NT2/D1 (cell line): ENCODE measurements at regions not wholly inside any gene's neighbourhood (a gene's known extent, or its start where the extent isn't known, plus 50 kb on each side); places are given as distances from the start of the nearest gene placed in this dataset.

Experiments
- DNase-seq: peaks from one replicate; pipeline ENCODE4 v3.0.0-alpha.2; 2011; ENCODE audit warnings: low read depth, low spot score
- H3K27me3 ChIP-seq: 2 replicates; pipeline ENCODE4 v1.6.0; 2011; ENCODE audit warnings: mild to moderate bottlenecking; ENCODE audit not compliant: insufficient read length, insufficient read depth
- H3K36me3 ChIP-seq: 2 replicates; pipeline ENCODE4 v1.6.1; 2011; ENCODE audit warnings: mild to moderate bottlenecking, low read length, mixed read lengths; ENCODE audit not compliant: insufficient read depth, insufficient read length
- H3K4me1 ChIP-seq: 2 replicates; pipeline ENCODE4 v1.5.1; 2011; ENCODE audit not compliant: insufficient read depth, insufficient read length
- H3K4me3 ChIP-seq: 2 replicates; pipeline ENCODE4 v1.5.1; 2011; ENCODE audit warnings: low read depth; ENCODE audit not compliant: insufficient read length
- H3K9ac ChIP-seq: 2 replicates; pipeline ENCODE4 v1.6.0; 2011; ENCODE audit warnings: low read depth; ENCODE audit not compliant: insufficient read length
- H3K9me3 ChIP-seq: 2 replicates; pipeline ENCODE4 v1.5.1; 2011; ENCODE audit warnings: mild to moderate bottlenecking, low read length; ENCODE audit not compliant: insufficient read depth
- SUZ12 ChIP-seq: IDR thresholded peaks from 2 replicates; pipeline ENCODE4 v1.6.1; 2011; ENCODE audit not compliant: insufficient read length, insufficient read depth; ENCODE audit errors: extremely low read depth
- YY1 ChIP-seq: IDR thresholded peaks from 2 replicates; pipeline ENCODE4 v1.6.1; 2011; ENCODE audit not compliant: insufficient read length, insufficient read depth
- ZNF274 ChIP-seq: IDR thresholded peaks from 2 replicates; pipeline ENCODE4 v1.6.1; 2011; ENCODE audit warnings: mild to moderate bottlenecking, low read depth, low read length

DNA sequence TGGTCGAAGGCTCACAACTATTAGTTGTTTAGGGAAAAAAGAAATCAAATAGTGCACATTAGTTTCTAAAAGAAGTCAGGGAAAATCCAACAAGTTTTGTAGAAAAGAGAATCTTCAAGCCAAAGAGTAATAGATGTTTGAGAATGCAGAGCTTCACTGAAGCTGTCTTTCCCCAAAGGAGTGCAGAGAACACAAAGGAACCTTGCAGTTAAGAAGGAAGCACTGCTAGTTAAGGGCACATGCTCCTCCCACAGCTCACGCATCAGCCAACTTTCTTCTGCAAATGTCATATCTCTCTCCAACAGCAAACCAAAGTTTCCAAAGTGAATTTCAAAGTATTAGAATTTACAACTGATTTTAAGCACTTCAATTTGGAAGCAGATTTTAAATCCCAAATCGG lies 116.4 kb upstream of the FST start:
- no peaks in the 10 kb centered on the region for H3K9me3 ChIP-seq
- no peak overlapping the region for H3K4me3 ChIP-seq
- no peak overlapping the region for H3K9ac ChIP-seq
- no peaks in the 10 kb centered on the region for H3K36me3 ChIP-seq
- no peak for TF ChIP-seq YY1
- TF ChIP-seq ZNF274: no peak
- DNase-seq: no peak
- no peaks in the 10 kb centered on the region for H3K4me1 ChIP-seq
- H3K27me3 ChIP-seq: no peaks in the 10 kb centered on the region

DNA sequence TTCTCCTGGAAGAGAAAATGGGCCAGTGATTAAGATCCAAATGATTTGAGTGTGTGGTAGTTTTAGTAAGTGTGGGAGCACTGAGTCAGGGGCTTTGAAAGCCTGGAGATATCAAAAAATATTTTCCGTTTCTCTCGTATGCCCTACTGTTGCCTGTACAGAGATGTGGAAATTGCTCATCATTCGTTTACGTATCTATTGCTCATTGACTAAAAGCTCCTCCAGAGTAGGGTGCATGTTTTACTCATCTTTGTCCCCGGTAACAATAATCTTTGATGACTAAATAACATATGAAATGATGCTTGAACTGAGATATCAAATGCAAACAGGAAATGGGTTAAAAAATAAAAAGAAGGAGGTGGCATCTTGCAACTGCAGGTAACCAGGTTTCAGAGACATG lies 114.2 kb upstream of the FST start:
- TF ChIP-seq SUZ12: no peak
- TF ChIP-seq ZNF274: no peak
- TF ChIP-seq YY1: no peak
- no peak overlapping the region for H3K9ac ChIP-seq
- no peaks in the 10 kb centered on the region for H3K4me1 ChIP-seq
- H3K36me3 ChIP-seq: no peaks in the 10 kb centered on the region
- no peaks in the 10 kb centered on the region for H3K27me3 ChIP-seq
- H3K9me3 ChIP-seq: no peaks in the 10 kb centered on the region
- no peak for DNase-seq
- H3K4me3 ChIP-seq: no peak overlapping the region

DNA sequence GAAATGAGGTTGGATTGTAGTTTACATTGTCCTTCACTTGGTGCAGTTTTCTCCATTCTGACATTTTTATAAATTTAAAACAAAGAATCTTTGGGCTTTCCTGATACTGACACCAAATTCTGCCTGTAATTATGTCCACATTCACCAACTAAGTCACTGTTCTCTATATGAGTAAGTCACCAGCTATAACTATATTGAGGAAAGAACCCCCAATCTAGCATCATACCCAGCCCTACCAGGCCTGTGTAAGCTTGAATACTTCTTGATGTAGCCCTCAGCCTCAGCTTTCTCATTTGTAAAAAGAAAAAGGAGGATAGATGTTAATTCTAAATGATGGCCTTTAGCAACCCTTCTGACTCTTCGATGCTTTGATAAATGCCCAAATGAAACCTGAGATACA lies 112.7 kb upstream of the FST start:
- H3K4me3 ChIP-seq: no peak overlapping the region
- TF ChIP-seq SUZ12 (no peak), YY1 (no peak)
- H3K36me3 ChIP-seq: no peaks in the 10 kb centered on the region
- DNase-seq: no peak
- H3K9me3 ChIP-seq: no peaks in the 10 kb centered on the region
- H3K4me1 ChIP-seq: no peaks in the 10 kb centered on the region
- no peaks in the 10 kb centered on the region for H3K27me3 ChIP-seq
- H3K9ac ChIP-seq: no peak overlapping the region

- TF ChIP-seq SUZ12: no peak
- no peak for TF ChIP-seq YY1
- TF ChIP-seq ZNF274: no peak
- H3K36me3 ChIP-seq: no peaks in the 10 kb centered on the region
- H3K4me3 ChIP-seq: no peak overlapping the region
- no peaks in the 10 kb centered on the region for H3K9me3 ChIP-seq
- no peak for DNase-seq
- H3K4me1 ChIP-seq: no peaks in the 10 kb centered on the region
- H3K27me3 ChIP-seq: no peaks in the 10 kb centered on the region
- no peak overlapping the region for H3K9ac ChIP-seq
These were observed 111.9 kb upstream of the FST start for GRCh38 chr5:53368516-53368915.

- Histone ChIP-seq H3K9ac (no peak overlapping the region), H3K4me3 (no peak overlapping the region), H3K36me3 (no peaks in the 10 kb centered on the region), H3K27me3 (no peaks in the 10 kb centered on the region), H3K9me3 (no peaks in the 10 kb centered on the region), H3K4me1 (no peaks in the 10 kb centered on the region)
- TF ChIP-seq YY1: no peak
- no peak for TF ChIP-seq SUZ12
- TF ChIP-seq ZNF274: no peak
- DNase-seq: no peak
These were observed 111.3 kb upstream of the FST start for GRCh38 chr5:53368966-53369605.

DNA sequence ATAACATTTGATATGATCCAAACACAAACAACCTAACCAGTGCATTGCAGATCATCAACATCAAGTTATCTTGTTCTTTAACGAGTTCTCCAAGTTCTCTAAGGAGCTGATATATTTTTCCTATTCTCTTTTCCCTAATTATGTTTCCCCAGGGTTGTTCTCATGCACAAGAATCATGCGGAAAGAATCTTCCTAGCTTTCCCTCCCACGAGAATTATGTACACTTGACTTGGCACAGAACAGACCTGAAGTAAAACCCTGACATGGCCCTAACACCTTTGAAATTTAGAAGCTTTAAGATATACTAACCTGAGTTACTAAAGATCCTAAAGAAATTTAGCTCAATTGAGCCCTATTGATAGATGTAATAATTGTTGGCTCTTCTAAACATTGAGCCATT lies 110.7 kb upstream of the FST start:
- no peak overlapping the region for H3K4me3 ChIP-seq
- DNase-seq: no peak
- no peaks in the 10 kb centered on the region for H3K27me3 ChIP-seq
- no peak overlapping the region for H3K9ac ChIP-seq
- no peaks in the 10 kb centered on the region for H3K9me3 ChIP-seq
- TF ChIP-seq SUZ12 (no peak), YY1 (no peak), ZNF274 (no peak)
- H3K4me1 ChIP-seq: no peaks in the 10 kb centered on the region
- no peaks in the 10 kb centered on the region for H3K36me3 ChIP-seq

DNA sequence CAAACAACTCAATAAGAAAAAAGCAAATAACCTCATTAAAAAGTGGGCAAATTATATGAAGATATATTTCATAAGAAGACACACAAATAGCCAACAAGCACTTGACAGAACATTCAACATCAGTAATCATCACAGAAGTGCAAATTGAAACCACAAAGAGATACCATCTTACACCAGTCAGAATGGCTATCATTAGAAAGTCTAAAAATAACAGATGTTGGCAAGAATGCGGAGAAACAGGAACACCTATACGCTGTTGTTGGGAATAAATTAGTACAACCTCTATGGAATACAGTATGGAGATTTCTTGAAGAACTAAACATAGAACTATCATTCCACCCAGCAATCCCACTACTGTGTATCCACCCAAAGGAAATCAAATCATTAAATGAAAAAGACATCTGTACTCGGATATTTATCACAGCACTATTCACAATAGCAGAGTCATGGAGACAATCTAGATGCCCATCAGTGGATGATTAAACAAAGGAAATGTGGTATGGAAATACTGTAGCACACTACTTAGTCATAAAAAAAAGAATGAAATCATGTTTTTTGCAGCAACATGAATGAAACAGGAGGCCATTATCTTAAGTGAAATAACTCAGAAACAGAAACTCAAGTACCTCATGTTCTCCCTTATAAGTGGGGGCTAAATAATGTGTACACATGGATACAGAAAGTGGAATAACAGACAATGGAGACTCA lies 106.8 kb upstream of the FST start:
- Histone ChIP-seq H3K4me1 (no peaks in the 10 kb centered on the region), H3K9me3 (no peaks in the 10 kb centered on the region), H3K9ac (no peak overlapping the region), H3K4me3 (no peak overlapping the region), H3K27me3 (no peaks in the 10 kb centered on the region), H3K36me3 (no peaks in the 10 kb centered on the region)
- no peak for DNase-seq
- TF ChIP-seq YY1: no peak
- no peak for TF ChIP-seq ZNF274
- TF ChIP-seq SUZ12: no peak

GRCh38 chr5:53376853-53377252 lies 103.6 kb upstream of the FST start:
- no peak for DNase-seq
- TF ChIP-seq SUZ12 (no peak), YY1 (no peak), ZNF274 (no peak)
- Histone ChIP-seq H3K4me3 (no peak overlapping the region), H3K9ac (no peak overlapping the region), H3K4me1 (no peaks in the 10 kb centered on the region), H3K36me3 (no peaks in the 10 kb centered on the region), H3K9me3 (no peaks in the 10 kb centered on the region), H3K27me3 (no peaks in the 10 kb centered on the region)
